ENCODE measurements at regions not wholly inside any gene's neighbourhood (a gene's known extent, or its start where the extent isn't known, plus 50 kb on each side); places are given as distances from the start of the nearest gene placed in this dataset.

- TF ChIP-seq CTCF (conservative IDR thresholded peaks at IDR 0.05; ENCODE audit: low read depth, low read length) = no peak
- no peak for TF ChIP-seq EZH2 (IDR thresholded peaks at IDR 0.05; ENCODE audit: borderline replicate concordance, low read depth, low read length, poor library complexity, severe bottlenecking)
Measured at GRCh38 chr2:118246079-118246478, 157.8 kb downstream of the INSIG2 start.

All from A673 (cell line).